Stimulated activated CD4-positive, alpha-beta T cell treated with anti-CD3 and anti-CD28 coated beads, Interleukin-15, amount 100 ng/mL, for 1 hour (primary cell): ENCODE measurements at regions not wholly inside any gene's neighbourhood (a gene's known extent, or its start where the extent isn't known, plus 50 kb on each side); places are given as distances from the start of the nearest gene placed in this dataset.
"Not testable (repeated sequence)": the region's sequence is repeated elsewhere in the genome, so short reads cannot be mapped to it uniquely, and the experiment has no call there.

Experiments used
- DNase-seq, 2 donors: peaks; one replicate each; pipeline ENCODE4 v3.0.0-alpha.2; 2020; ENCODE audit warnings: low read depth in 1 of 2, low spot score in 1 of 2

DNA sequence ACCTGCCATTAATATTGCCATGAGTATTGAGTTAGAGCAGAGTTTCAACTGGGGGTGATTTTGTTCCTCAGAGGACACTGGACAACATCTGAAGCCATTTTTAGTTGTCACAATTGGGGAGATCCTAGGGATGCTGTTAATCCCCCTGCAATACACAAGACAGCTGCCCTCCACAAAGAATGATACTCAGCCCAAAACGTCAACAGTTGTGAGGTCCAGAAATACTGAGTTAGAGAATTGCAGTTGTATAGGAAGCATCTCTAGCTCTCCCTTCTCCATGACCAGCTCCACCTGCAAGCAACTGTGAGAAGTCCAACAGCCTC is 614.0 kb upstream of the CDH5 start:
- no peak for DNase-seq

DNA sequence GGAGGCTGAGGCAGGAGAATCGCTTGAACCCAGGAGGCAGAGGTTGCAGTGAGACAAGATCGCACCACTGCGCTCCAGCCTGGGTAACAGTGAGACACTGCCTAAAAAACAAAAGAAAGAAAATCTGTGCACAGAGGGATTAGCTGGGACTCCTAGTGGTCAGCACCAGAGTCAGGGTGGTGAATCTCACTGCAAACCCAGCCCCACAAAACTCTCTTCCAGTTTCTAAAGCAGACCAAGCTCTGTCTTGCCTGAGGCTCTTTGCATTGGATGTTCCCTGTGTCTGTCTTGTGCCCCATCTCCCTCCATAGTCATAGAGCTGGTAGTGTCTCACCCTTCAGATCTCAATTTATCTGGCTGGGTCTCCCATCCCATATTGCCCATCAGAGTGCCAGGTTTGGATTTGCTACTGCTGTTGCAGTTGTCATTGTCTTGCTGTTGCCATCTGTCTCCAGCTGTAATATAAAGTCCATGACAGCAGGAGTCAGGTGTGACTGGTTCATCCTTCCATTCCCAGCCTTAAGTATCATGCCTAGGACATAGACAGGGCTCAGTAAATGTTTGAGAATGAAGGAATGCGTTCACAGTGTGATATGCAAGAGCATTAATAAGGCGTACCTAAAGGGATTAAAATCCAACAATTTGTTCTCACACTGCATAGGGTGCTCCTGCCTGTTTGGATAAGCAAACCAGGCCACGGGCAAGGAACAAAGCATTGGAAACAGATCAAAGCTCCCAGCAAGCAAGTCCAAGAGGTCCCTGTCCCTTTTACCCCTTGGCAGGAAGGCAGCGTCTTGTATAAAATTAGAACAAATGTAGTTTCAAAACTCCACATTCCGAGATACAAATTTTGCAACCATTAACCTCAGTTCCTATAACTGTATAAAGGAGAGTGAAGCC is 614.6 kb upstream of the CDH5 start:
- no peak for DNase-seq

DNA sequence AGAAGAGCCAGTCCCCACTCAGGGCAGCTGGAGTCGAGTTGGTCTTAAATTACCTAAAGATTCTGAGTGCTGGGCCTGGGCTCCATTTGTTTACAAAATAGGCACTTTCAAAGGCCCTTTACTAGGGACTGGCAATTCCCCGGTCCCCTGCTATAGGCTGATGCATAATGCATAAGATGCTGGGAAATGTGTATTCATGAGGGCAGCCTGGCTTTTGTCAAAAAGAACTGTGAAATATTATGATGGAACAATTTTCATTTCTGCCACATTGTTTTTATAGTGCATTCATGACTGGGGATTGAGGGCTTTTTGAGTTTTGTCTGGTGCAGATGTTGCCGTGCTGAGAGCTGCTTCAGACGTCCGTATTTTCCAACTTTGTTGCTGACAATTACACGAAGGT is 617.0 kb upstream of the CDH5 start:
- no peak for DNase-seq

DNA sequence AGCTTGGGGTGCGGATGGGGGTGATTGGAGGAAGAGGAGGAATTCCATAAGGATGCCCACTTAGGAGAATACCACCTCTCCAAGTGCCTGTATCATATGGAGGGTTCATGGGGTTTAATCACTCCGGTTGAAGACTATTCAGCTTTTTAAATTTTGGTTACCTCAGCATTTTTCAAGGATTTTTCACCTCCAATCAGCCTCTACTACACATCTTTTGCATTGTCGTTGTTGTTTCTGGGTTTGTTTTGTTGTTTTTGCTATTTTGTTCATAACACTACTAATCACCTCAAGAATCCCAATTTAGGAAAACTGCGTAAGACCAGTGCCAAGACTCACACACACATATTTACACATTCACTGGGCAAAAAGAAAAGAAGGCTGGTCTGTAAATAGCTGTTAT is 619.5 kb upstream of the CDH5 start:
- no peak for DNase-seq

DNA sequence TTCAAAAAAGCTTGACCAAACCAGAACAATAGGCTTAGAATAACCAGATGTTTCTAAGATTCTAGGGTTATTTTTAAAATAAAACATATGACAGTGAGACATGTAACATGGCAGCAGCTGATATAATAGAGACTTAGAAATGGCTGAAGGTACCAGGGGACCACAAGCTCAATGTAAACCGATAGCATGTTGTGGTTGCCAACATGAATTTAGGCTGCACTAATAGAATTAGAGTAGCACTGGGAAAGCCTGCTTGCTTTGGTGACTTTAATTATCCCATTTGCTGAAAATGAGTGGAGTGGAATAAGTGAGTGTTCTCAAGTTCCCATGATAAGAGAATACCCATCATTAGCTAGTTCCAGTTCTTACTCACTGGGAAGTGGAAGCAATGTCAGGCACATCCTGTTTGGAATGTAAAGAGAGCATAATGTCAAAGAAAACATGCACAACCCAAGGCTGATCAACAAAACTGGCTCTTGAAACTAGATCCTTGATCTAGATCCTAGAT is 621.2 kb upstream of the CDH5 start:
- DNase-seq, result no peak

DNA sequence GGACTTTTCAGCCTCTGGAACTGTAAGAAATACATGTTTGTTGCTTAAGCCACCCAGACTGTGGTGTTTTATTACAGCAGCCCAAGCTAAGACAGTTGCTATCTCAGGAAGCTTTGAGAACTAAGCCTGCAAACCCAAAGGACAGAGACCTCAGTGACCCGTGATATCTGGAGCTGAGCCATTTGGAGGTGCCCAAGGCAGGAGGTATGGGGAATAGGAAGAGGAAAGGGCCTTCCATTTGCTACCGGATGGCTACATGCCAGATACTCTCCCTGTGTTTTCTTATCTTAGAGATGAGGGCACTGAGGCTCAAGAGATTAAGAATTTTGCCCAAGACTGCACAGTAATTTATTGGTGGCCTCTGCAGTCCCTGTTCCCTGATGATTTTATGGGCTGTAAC is 622.1 kb upstream of the CDH5 start:
- DNase-seq, result no peak

DNA sequence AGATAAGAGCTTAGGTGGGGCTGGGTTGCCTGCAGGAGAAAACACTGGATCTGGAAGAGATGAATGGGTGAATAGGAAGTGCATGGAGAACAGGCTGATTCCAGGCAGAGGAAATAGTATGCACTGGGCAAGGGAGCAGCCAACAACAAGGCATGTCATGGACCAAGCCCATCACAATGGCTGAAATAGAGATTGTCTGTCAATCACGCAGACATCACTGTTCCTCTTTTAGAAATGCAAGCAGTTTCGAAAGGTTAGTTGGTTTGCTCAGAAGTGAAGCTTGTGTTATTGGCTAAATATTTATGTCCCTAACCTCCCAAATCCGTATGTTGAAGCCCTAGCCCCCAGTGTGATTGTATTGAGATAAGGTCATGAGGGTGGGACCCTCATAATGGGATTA is 621.7 kb upstream of the CDH11 start:
- no peak for DNase-seq

DNA sequence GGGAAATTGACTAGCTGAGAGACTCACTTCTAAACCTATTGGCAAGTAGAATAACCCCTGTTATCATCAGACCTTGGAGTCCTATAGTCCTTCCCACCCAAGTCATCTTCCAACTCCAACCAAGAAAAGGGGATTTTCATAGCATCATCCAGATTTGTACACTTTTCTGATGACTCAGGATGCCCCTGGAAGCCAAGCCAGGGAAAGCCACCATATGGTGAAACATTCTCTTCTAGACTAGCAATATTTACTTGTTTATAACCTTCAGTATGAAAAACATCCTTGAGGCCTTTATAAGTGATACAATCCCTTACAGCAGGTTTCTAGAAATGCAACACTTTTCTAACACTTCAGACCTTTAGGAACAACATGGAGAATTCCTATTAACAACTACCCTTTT is 618.8 kb upstream of the CDH11 start:
- no peak for DNase-seq

DNA sequence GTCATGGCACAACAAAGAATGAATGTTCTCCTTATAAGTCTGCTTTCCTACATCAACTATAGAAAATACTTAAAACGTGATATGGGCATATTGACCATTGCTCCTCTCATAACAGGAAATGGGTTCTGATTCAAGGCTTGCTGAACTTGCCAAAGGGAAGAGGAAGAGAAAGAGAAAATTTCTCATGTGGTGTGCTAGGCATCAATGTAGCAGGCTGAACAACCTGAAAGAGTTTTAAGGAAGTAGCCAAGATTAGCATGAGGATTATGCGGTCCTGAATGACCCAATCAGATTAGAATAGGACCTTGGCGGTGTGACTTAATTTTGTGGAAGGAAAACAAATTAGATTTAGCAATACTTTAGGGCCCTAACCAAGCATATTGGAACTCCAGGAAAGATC is 617.7 kb upstream of the CDH11 start:
- DNase-seq, result no peak

DNA sequence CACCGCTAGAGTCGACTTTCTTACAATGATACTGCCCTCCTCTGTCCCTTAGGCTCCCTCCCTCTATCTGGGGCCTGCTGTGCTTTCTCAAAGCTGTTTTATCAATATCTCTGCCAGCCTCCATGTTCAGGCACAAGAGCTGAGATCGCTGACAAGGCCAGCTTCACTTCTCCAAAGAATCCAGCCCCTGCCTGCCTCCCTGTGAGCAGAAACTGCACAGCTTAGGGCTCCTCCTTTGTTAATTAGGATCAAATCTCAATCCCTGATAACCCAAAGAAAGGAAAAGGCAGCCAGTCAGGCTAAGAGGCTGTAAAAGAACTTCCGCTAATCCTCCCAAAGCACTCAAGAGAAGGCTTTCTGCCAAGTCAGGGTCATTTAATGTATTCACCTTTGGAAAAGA is 616.0 kb upstream of the CDH11 start:
- DNase-seq, result no peak

DNA sequence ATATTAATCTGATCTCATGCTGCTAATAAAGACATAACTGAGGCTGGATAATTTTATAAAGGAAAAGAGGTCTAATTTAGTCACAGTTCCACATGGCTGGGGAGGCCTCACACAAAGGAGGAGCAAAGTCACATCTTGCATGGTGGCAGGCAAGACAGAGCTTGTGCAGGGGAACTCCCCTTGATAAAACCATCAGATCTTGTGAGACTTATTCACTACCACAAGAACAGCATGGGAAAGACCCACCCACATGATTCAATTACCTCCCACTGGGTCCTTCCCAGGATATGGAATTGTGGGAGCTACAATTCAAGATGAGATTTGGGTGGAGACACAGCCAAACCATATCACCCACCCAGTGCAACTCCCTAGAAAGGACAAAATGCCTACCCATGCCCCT is 613.8 kb upstream of the CDH11 start:
- DNase-seq, result not testable (repeated sequence)

DNA sequence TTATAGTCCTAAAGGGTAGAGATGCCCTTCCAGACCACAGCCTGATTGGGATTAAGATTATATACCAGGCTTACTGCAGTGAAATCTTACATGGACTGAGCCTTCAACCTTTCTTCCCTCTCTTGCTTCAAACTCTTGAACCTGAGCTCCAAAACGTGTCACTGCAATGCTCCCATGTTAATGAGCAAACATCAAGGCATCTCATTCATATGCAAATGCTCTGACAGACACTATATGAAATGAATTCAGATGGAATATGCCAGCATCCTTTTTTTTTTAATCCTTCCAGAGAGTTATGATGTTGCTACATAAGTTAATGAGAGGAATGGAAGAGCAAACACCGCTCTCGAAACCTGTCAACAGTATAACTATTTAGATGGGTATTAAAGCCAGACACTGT is 611.9 kb upstream of the CDH11 start:
- no peak for DNase-seq

DNA sequence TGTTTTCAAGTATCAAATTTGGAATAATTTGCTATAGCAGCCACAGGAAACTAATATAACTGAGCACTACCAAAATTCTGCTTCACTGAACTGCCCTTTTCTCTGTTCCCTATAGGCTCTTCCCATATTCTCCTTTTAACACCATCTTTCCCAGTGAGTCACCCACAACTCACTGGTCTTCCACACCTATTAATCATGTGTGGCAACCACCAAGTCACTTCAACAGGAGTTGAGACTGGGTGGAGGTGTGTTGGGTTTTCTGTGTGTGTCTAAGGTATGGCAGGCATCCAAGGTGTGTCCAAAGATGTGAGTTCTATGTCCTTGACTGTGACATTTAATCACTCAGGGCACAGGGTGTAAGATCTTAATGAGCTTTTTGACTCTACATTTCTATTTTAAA is 610.0 kb upstream of the CDH11 start:
- DNase-seq, result no peak

DNA sequence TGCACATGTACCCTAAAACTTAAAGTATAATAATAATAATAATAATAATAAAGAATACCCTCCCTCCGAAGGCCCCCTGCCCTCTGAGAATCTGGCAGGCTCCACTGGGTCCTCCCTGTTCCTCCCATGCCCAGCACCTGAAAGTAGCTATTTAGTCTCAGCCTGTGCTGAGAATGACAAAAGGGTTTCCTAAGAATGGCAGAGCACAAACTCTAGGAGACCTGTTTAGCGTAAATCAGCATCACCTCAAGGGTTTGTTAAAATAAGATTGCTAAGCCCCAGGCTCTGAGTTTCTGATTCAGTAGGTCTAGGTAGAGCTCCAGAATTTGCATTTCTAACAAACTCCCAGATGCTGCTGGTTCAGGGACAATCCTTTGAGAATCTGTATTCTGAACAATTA is 606.8 kb upstream of the CDH11 start:
- no peak for DNase-seq

DNA sequence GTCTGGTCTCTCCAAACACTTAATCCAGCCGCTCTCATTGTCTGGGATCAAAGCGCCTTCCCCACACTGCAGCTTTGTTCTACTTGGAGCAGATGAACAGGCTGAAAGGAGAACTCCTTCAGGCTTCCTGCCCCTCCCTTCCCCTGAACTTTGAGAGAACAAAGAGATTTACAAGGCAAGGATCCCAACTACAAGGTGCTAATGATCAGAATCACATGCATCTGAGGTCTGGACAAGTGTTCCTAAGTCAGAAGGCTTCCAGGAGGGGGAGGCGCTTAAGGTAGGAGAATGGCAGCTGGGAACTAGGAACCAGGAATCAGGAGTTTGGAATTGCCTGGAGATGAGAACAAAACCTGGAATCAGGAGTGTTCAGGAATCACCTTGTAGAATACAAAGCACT is 606.3 kb upstream of the CDH11 start:
- no peak for DNase-seq

DNA sequence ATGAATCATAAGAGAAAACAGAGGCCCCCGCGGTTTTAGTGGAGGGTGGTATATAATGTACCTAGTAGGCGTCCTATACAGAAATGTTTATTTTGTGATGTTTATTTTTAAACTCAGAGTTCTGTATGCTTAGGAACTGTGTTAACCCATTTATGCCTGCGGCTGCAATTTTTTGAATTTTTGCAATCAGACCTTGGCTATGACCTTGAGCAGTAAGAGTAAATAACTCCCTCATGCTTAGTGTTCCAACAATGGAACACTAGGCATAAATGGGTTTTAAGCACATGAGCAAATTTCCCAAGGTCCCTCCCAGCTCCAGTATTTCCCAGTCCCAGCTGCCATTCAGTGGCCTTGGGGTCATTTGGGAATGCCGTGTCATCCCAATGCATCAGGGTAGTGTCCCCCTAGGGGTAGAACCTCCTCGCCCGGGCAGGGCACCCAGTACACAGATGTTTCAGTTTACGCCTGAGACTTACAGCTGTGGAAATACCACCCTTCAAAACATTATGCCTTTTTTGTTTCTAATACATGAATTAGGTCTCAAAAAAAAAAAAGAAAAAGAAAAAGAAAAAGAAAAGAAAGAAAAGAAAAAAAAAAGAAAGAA is 605.8 kb upstream of the CDH11 start:
- no peak for DNase-seq

DNA sequence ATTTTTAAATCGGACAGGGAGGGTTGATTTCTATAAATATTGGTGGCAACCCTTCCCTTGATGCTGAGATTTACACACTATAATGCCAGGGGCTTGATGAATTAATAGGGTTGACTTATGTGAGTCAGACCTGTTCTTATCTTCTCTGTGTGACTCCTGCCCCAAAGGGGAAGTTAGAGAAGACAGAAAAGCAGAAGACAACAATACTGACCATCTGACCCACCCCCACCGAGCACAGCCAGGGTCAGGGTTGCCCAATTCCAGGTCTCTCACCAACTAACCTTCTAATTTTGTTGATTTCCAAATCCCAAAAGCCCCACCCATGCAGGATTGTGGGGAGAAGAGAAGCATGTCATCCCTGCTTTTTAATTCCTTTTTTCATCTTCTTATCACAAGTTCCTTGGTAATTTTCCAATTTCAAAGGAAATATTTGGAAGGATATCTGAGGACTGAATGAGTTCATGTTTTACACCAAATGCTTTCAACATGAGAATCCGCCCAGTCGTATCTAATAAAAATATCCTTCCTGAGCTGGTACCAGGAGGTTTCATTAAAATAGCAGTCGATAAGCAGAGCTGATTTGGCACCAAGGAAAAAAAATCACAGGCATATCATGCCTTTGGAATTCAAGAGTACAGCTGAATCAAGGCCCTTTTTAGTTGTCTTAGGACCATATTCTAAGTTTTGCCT is 603.4 kb upstream of the CDH11 start:
- no peak for DNase-seq

DNA sequence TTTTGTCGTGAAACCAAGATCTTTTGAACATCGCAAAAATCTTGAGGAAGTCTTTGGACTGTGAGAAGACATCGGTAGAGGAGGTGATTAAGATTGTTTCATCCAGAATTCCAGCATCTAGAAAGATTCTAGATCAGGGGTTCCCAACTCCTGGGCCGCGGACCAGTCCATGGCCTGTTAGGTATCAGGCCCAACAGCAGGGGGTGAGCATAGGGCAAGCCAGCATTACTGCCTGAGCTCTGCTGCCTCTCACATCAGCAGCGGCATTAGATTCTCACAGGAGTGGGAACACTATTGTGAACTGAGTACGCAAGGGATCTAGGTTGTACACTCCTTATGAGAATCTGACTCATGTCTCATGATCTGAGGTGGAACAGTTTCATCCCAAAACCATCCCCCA is 600.6 kb upstream of the CDH11 start:
- DNase-seq, result no peak

DNA sequence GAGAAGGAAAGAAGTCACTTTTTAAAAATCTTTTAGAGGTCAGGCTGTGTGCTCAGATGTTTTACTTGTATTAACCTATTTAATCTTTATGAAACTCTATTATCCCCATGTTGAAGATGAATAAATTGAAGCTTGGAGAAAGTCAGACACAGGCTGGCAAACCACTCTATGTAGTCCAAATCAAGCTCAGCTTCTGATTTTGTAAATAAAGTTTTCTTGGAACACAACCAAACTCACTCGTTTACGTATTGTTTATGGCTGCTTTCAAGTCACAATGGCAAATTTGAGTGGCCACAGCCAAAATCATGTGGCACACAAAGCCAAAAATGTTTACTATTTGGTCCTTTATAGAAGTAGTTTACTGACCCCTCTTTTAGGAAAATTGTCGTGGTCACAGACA is 596.0 kb upstream of the CDH11 start:
- DNase-seq, result no peak

DNA sequence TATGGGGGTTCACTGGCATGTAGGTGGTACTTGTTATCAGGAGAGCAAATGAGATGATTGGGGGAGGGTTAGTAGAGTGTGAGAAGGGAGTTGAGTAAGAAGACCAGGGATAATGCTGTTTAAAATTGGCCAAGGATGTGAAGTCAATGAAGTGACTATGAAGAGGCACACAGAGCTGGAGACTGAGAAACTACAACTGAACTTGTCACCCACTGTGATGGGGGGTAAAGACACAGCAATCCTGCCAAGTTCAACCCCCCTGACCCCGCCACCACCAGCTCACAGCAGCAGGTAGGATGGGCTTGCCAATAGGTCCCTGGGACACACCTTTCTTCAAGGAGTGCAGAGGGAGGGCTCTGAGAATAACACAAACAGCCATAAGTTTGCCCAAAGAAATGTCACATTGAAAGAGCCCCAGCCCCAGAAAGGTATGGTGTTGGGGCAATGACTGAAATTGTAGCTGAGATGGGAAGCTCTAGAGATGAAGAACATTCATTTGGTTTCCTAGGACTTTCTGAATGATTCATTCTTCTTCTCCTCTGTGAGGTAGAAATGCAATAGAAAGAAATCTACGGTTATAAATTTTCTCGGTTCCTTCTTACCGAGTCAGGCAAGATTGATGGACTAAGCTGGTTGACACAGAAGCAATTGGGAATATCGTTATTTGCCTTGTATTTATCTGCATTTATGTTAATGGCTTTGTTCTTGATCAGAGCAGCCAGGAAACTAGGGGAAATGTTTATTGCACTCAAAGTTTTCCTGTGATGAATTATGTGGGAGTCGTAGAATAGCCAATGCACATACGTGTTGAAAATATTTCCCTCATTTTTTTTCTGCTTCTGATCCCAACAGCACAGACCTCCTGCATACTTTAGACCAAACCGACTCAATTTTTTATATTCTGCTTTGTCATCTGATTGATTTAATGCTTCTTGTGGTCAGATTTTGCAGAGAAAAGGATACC is 595.2 kb upstream of the CDH11 start:
- no peak for DNase-seq

DNA sequence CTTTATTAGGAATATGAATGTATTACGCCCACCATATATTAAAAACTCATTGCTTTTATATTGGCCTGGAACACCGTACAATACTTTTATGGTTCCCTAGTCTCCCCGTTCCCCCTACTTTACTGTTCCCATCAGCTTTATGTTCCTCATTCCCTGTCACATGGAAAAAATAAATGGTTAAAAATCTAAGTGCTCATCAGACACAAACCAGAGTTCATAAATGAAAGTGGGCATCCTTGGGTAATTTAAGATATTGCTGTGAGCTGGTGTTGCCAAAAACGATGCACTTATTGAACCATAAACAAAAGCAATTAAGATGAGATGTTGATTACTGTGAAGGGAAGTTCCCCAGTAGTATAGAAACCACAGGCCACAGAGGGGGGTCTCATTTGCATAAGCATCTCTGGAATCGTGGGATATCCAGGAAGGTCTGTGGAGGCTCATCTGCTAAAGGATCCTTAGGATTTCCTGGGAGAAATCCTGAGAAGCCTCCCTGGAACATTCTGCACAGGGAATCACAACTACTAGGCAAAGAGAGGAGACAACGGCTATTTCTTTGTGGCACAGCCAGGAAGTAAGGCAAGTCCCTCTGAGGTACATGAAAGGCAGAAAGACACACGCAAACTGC is 591.4 kb upstream of the CDH11 start:
- no peak for DNase-seq
